ENCODE measurements at regions not wholly inside any gene's neighbourhood (a gene's known extent, or its start where the extent isn't known, plus 50 kb on each side); places are given as distances from the start of the nearest gene placed in this dataset.
"Not testable (repeated sequence)": the region's sequence is repeated elsewhere in the genome, so short reads cannot be mapped to it uniquely, and the experiment has no call there.

- TF ChIP-seq CTCF (IDR thresholded peaks at IDR 0.05; ENCODE audit: low read depth, low read length); POLR2A (IDR thresholded peaks at IDR 0.05; ENCODE audit: extremely low read depth, insufficient read length); MAX (IDR thresholded peaks at IDR 0.05; ENCODE audit: low read depth, low read length): not testable (repeated sequence)
Observed at GRCh38 chr10:46845194-46845593, 66.0 kb upstream of the PTPN20 start.
